Upper lobe of left lung (tissue), 4 donors: ENCODE measurements at regions not wholly inside any gene's neighbourhood (a gene's known extent, or its start where the extent isn't known, plus 50 kb on each side); places are given as distances from the start of the nearest gene placed in this dataset.

Experiments used
- EP300 ChIP-seq, 4 donors: sonication (generic); formaldehyde crosslinking; IDR thresholded peaks; one replicate each; pipeline ENCODE4 v1.5.1; 2017; ENCODE audit warnings: antibody characterized with exemption in 4 of 4, control low read depth in 2 of 4
- POLR2A ChIP-seq, 4 donors: fragments of 450-650 bp; IDR thresholded peaks; one replicate each; pipeline ENCODE4 v1.5.1; 2016 to 2017; ENCODE audit warnings: antibody characterized with exemption in 4 of 4, mild to moderate bottlenecking in 2 of 4
- TF ChIP-seq, protein P1 (sequence below), 6 experiments: fragments of 450-650 bp in 4 of 6; fragments of 200-600 bp in 2 of 6; sonication (generic) in 2 of 6; IDR thresholded peaks; one replicate each; pipeline ENCODE4 v1.5.1; 2016 to 2019; ENCODE audit warnings: antibody characterized with exemption in 6 of 6

- TF ChIP-seq POLR2A (IDR thresholded peaks at IDR 0.05) (no peak), EP300 (IDR thresholded peaks at IDR 0.05) (no peak)
- TF ChIP-seq, protein P1, sequence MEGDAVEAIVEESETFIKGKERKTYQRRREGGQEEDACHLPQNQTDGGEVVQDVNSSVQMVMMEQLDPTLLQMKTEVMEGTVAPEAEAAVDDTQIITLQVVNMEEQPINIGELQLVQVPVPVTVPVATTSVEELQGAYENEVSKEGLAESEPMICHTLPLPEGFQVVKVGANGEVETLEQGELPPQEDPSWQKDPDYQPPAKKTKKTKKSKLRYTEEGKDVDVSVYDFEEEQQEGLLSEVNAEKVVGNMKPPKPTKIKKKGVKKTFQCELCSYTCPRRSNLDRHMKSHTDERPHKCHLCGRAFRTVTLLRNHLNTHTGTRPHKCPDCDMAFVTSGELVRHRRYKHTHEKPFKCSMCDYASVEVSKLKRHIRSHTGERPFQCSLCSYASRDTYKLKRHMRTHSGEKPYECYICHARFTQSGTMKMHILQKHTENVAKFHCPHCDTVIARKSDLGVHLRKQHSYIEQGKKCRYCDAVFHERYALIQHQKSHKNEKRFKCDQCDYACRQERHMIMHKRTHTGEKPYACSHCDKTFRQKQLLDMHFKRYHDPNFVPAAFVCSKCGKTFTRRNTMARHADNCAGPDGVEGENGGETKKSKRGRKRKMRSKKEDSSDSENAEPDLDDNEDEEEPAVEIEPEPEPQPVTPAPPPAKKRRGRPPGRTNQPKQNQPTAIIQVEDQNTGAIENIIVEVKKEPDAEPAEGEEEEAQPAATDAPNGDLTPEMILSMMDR (IDR thresholded peaks at IDR 0.05) = no peak
These were observed 117.5 kb downstream of the SAMD5 start for GRCh38 chr6:147625946-147626345.
